Trophoblast cell (in vitro differentiated cells and primary cell): ENCODE measurements at regions not wholly inside any gene's neighbourhood (a gene's known extent, or its start where the extent isn't known, plus 50 kb on each side); places are given as distances from the start of the nearest gene placed in this dataset.

Experiments
- DNase-seq, 2 donors: peaks; one replicate each; pipeline ENCODE4 v3.0.0-alpha.2; 2016
- H2AFZ ChIP-seq: 2 replicates; pipeline ENCODE4 v1.6.1; 2013; ENCODE audit warnings: low read length, moderate library complexity, mild to moderate bottlenecking; ENCODE audit not compliant: insufficient read depth, poor library complexity
- H2AK5ac ChIP-seq: 2 replicates; pipeline ENCODE4 v1.6.1; 2013; ENCODE audit warnings: mild to moderate bottlenecking, low read length
- H2BK120ac ChIP-seq: 2 replicates; pipeline ENCODE4 v1.6.1; 2013; ENCODE audit warnings: low read length, mild to moderate bottlenecking, moderate library complexity; ENCODE audit not compliant: insufficient read depth, poor library complexity
- H2BK12ac ChIP-seq: 2 replicates; pipeline ENCODE4 v1.6.1; 2013; ENCODE audit warnings: mild to moderate bottlenecking, low read length, moderate library complexity
- H2BK5ac ChIP-seq: 2 replicates; pipeline ENCODE4 v1.6.1; 2013; ENCODE audit warnings: low read length, low read depth, moderate library complexity, mild to moderate bottlenecking; ENCODE audit not compliant: poor library complexity
- H3K14ac ChIP-seq: 2 replicates; pipeline ENCODE4 v1.6.1; 2013; ENCODE audit warnings: mild to moderate bottlenecking, low read length
- H3K18ac ChIP-seq: 2 replicates; pipeline ENCODE4 v1.6.1; 2013; ENCODE audit warnings: mild to moderate bottlenecking, low read length
- H3K23ac ChIP-seq: 2 replicates; pipeline ENCODE4 v1.6.1; 2013; ENCODE audit warnings: low read length
- H3K27ac ChIP-seq: 2 replicates; pipeline ENCODE4 v1.5.1; 2013; ENCODE audit warnings: low read depth, mild to moderate bottlenecking, inconsistent platforms, low read length, moderate library complexity
- H3K27me3 ChIP-seq: 2 replicates; pipeline ENCODE4 v1.6.1; 2013; ENCODE audit warnings: inconsistent platforms, mild to moderate bottlenecking, low read length, moderate library complexity; ENCODE audit not compliant: insufficient read depth
- H3K36me3 ChIP-seq, 2 experiments: 1 replicate in 1 of 2; 2 replicates in 1 of 2; pipeline ENCODE4 v1.6.1; 2013; ENCODE audit warnings: low read length in 2 of 2, mild to moderate bottlenecking in 2 of 2, moderate library complexity in 1 of 2; ENCODE audit not compliant: insufficient read depth in 2 of 2, control insufficient read depth in 1 of 2
- H3K4ac ChIP-seq: 2 replicates; pipeline ENCODE4 v1.6.1; 2013; ENCODE audit warnings: low read depth, mild to moderate bottlenecking, low read length, moderate library complexity
- H3K4me1 ChIP-seq, 2 experiments: 1 replicate in 1 of 2; 2 replicates in 1 of 2; pipeline ENCODE4 v1.6.1; 2013; ENCODE audit warnings: low read length in 2 of 2, mild to moderate bottlenecking in 2 of 2, moderate library complexity in 1 of 2; ENCODE audit not compliant: insufficient read depth in 2 of 2, control insufficient read depth in 1 of 2
- H3K4me2 ChIP-seq: 2 replicates; pipeline ENCODE4 v1.6.1; 2013; ENCODE audit warnings: inconsistent platforms, mild to moderate bottlenecking, low read length, moderate library complexity
- H3K4me3 ChIP-seq: 2 replicates; pipeline ENCODE4 v1.5.1; 2013; ENCODE audit warnings: mild to moderate bottlenecking, low read depth, low read length, inconsistent platforms
- H3K79me1 ChIP-seq: one replicate; pipeline ENCODE4 v1.6.1; 2013; ENCODE audit warnings: low read length
- H3K79me2 ChIP-seq: 2 replicates; pipeline ENCODE4 v1.6.1; 2013; ENCODE audit warnings: low read length, mild to moderate bottlenecking; ENCODE audit not compliant: control insufficient read depth, insufficient read depth, poor library complexity
- H3K9ac ChIP-seq: 2 replicates; pipeline ENCODE4 v1.6.1; 2013; ENCODE audit warnings: mild to moderate bottlenecking, low read length
- H3K9me3 ChIP-seq: 2 replicates; pipeline ENCODE4 v1.6.1; 2013; ENCODE audit warnings: low read depth, mild to moderate bottlenecking, control low read depth, inconsistent platforms, low read length; ENCODE audit not compliant: insufficient read depth
- H4K12ac ChIP-seq: 2 replicates; pipeline ENCODE4 v1.6.1; 2013; ENCODE audit warnings: low read depth, mild to moderate bottlenecking, low read length, moderate library complexity
- H4K8ac ChIP-seq: 2 replicates; pipeline ENCODE4 v1.6.1; 2013; ENCODE audit warnings: low read depth, mild to moderate bottlenecking, low read length, moderate library complexity
- H4K91ac ChIP-seq: one replicate; pipeline ENCODE4 v1.6.1; 2013; ENCODE audit warnings: low read depth, mild to moderate bottlenecking, low read length, moderate library complexity
- WGBS: extraction: QIAGEN DNeasy Blood & Tissue Kit; methylation state at CpG from one replicate; pipeline ENCODE4 v1.1.7; 2013; ENCODE audit warnings: missing lambda C conversion rate; ENCODE audit not compliant: insufficient read length, insufficient coverage; ENCODE audit errors: extremely low coverage; 5-methylcytosine and 5-hydroxymethylcytosine counted together

- no peak overlapping the region for H3K4me2 ChIP-seq
- no peaks in the 10 kb centered on the region for H3K27me3 ChIP-seq
- no peak overlapping the region for H3K18ac ChIP-seq
- H2BK5ac ChIP-seq = no peak overlapping the region
- no peaks in the 10 kb centered on the region for H3K79me1 ChIP-seq
- H3K9ac ChIP-seq = no peak overlapping the region
- H2BK120ac ChIP-seq = no peak overlapping the region
- H3K23ac ChIP-seq = no peak overlapping the region
- H4K8ac ChIP-seq = no peak overlapping the region
- no peak overlapping the region for H3K4ac ChIP-seq
- no peaks in the 10 kb centered on the region for H3K79me2 ChIP-seq
- no peak overlapping the region for H4K12ac ChIP-seq
- no peaks in the 10 kb centered on the region for H3K4me1 ChIP-seq
- no peak overlapping the region for H3K4me3 ChIP-seq
- DNase-seq = no peak
- H3K27ac ChIP-seq = no peak overlapping the region
- no peak overlapping the region for H2BK12ac ChIP-seq
- no peak overlapping the region for H4K91ac ChIP-seq
- H3K9me3 ChIP-seq = no peaks in the 10 kb centered on the region
- whole genome bisulfite sequencing = no CpG with 5 or more reads among the region's 8 CpGs
- H2AK5ac ChIP-seq = no peak overlapping the region
- no peak overlapping the region for H3K14ac ChIP-seq
- no peaks in the 10 kb centered on the region for H3K36me3 ChIP-seq
- H2AFZ ChIP-seq = no peak overlapping the region
Observed at GRCh38 chr10:111131168-111131799, 54.5 kb downstream of the ADRA2A start.

- no peak overlapping the region for H4K8ac ChIP-seq
- H3K14ac ChIP-seq = no peak overlapping the region
- no peak overlapping the region for H2AK5ac ChIP-seq
- no peak overlapping the region for H4K91ac ChIP-seq
- no peaks in the 10 kb centered on the region for H3K27me3 ChIP-seq
- no peak overlapping the region for H2BK12ac ChIP-seq
- H3K9ac ChIP-seq = no peak overlapping the region
- H3K36me3 ChIP-seq = no peaks in the 10 kb centered on the region
- no peak overlapping the region for H3K4me2 ChIP-seq
- H3K4me3 ChIP-seq = no peak overlapping the region
- WGBS = no CpG with 5 or more reads among the region's 6 CpGs
- no peak overlapping the region for H3K4ac ChIP-seq
- H3K23ac ChIP-seq = no peak overlapping the region
- H2BK120ac ChIP-seq = no peak overlapping the region
- no peak overlapping the region for H2BK5ac ChIP-seq
- no peak overlapping the region for H4K12ac ChIP-seq
- no peaks in the 10 kb centered on the region for H3K4me1 ChIP-seq
- no peak overlapping the region for H2AFZ ChIP-seq
- no peak overlapping the region for H3K18ac ChIP-seq
- no peaks in the 10 kb centered on the region for H3K79me1 ChIP-seq
- H3K9me3 ChIP-seq = no peaks in the 10 kb centered on the region
- no peak for DNase-seq
- H3K79me2 ChIP-seq = no peaks in the 10 kb centered on the region
- H3K27ac ChIP-seq = no peak overlapping the region
Observed at GRCh38 chr10:111137007-111137406, 60.2 kb downstream of the ADRA2A start.

- Histone ChIP-seq H2AFZ (no peak overlapping the region), H3K23ac (no peak overlapping the region), H3K4ac (no peak overlapping the region), H3K4me1 (no peaks in the 10 kb centered on the region), H4K12ac (no peak overlapping the region), H4K91ac (no peak overlapping the region), H3K27me3 (no peaks in the 10 kb centered on the region), H2BK5ac (no peak overlapping the region), H3K4me3 (no peak overlapping the region), H3K14ac (no peak overlapping the region), H3K9me3 (no peaks in the 10 kb centered on the region), H2BK12ac (no peak overlapping the region), H3K18ac (no peak overlapping the region), H3K36me3 (no peaks in the 10 kb centered on the region), H3K4me2 (no peak overlapping the region), H2BK120ac (no peak overlapping the region), H3K9ac (no peak overlapping the region), H3K27ac (no peak overlapping the region), H2AK5ac (no peak overlapping the region), H3K79me1 (no peaks in the 10 kb centered on the region), H3K79me2 (no peaks in the 10 kb centered on the region), H4K8ac (no peak overlapping the region)
- DNase-seq = no peak
- WGBS = no CpG with 5 or more reads among the region's 4 CpGs
Observed at GRCh38 chr10:111137587-111137986, 60.8 kb downstream of the ADRA2A start.

- no peak for DNase-seq
- Histone ChIP-seq H3K36me3 (no peaks in the 10 kb centered on the region), H3K4me1 (no peaks in the 10 kb centered on the region), H3K9ac (no peak overlapping the region), H3K79me2 (no peaks in the 10 kb centered on the region), H2BK5ac (no peak overlapping the region), H2AFZ (no peak overlapping the region), H3K23ac (no peak overlapping the region), H4K12ac (no peak overlapping the region), H3K9me3 (no peaks in the 10 kb centered on the region), H3K4me3 (no peak overlapping the region), H2BK120ac (no peak overlapping the region), H3K4me2 (no peak overlapping the region), H2AK5ac (no peak overlapping the region), H2BK12ac (no peak overlapping the region), H3K27me3 (no peaks in the 10 kb centered on the region), H3K27ac (no peak overlapping the region), H3K18ac (no peak overlapping the region), H4K8ac (no peak overlapping the region), H4K91ac (no peak overlapping the region), H3K14ac (no peak overlapping the region), H3K79me1 (no peaks in the 10 kb centered on the region), H3K4ac (no peak overlapping the region)
- no CpG with 5 or more reads among the region's 7 CpGs for WGBS
Observed at GRCh38 chr10:111138544-111138943, 61.7 kb downstream of the ADRA2A start.
